ENCODE measurements at regions not wholly inside any gene's neighbourhood (a gene's known extent, or its start where the extent isn't known, plus 50 kb on each side); places are given as distances from the start of the nearest gene placed in this dataset.

DNA sequence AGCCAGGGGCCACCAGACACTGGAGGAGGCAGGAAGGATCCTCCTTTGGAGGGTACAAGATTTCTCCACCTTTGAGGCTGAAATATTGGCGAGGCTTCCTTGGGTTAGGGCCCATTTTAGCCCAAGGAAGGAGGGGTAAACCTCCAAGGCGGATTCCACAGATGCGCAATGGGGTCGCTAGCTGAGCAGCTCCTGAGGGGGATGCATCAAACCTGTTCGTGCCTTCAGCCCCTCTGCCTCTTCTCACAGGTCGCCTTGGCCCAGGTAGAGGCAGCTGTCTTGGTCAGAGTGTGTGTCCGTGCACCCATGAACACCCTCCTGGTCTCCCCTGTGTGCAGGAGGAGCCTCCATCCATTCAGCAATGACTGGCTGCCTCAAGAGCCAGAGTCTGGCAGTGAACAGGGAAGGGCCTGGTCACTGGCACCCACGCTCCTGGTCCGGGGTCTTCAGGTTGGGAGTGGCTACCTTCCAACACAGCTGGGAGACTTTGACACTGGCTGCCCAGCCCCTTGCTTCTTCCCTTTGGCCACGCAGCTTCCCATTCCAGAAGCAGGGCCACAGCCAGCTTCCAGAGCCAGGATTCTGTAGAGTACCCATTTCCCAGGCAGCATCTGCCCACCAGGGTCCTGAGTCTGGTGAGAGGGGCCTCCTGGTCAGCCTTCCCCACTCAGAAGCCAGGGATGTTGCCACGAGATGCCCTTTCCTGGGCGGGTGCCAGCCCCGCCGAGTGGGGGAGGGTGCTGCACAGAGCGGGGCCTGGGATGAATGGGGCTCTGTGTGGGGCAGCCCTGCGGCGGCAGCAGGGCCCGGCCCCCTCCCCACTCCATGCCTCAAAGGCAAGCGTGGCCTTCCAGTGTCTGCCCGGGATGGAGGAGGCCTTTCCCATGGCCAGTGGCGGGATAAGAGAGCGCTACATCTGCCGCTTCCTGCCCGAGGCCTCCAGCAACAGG lies 95.8 kb upstream of the GPC1 start (continued):
- no peak for TF ChIP-seq RAD21 (IDR thresholded peaks at IDR 0.05; ENCODE audit: low read length)

DNA sequence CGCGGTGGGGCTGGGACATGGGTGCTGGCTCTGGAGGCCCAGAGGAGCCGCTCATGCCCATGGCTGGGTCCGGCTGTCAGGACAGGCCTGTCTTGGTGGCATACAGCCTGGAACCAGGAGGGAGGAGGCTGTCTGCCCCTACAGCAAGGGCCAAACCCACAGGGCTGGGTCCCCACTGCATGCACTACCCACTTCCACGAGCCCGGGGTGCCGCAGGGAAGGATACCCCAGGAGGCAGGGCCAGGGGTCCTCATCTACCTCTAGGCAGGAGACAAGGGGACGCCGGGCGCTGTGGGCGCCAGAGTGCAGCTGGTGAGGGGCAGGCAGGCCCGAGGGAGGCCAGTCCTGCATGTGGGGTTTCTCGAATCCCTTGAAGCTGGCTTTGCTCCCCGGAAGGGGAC lies 95.1 kb upstream of the GPC1 start:
- no peak overlapping the region for H2AK5ac ChIP-seq (ENCODE audit: low read depth, low read length)
- ATAC-seq (ENCODE audit: low read depth) (no peak), DNase-seq (no peak)
- WGBS, 2 experiments (ENCODE audit: extremely low coverage in 2 of 2, insufficient read length in 1 of 2), result 81% methylated on average over 7 of the region's 14 CpGs; no CpG with 5 or more reads in 1 of the 2 experiments
- H3K4me2 ChIP-seq (ENCODE audit: low read depth, low read length), result no peak overlapping the region
- H3K27ac ChIP-seq (ENCODE audit: insufficient read depth, low read length), result no peak overlapping the region
- H3K4me3 ChIP-seq (ENCODE audit: insufficient read depth, low read depth, low read length), result no peak overlapping the region
- no peak overlapping the region for H3K23ac ChIP-seq (ENCODE audit: low read depth, low read length)
- H2BK15ac ChIP-seq (ENCODE audit: low read depth, low read length), result no peak overlapping the region
- no peak overlapping the region for H4K5ac ChIP-seq (ENCODE audit: low read depth, low read length)
- H4K91ac ChIP-seq (ENCODE audit: insufficient read depth, low read depth, low read length), result no peak overlapping the region
- no TSS peak for BruUV-seq (replicated peaks)
- H2AK9ac ChIP-seq (replicated peaks; ENCODE audit: low read depth, low read length, poor library complexity), result no peak overlapping the region
- no peaks in the 10 kb centered on the region for H3K4me1 ChIP-seq (ENCODE audit: control insufficient read depth, insufficient read depth, low read length)
- H4K20me1 ChIP-seq (ENCODE audit: insufficient read depth, low read length), result no peaks in the 10 kb centered on the region
- intact Hi-C loops (cut with micrococcal nuclease), result no loop called here
- CTCF ChIA-PET, result no interaction called here
- dilution Hi-C loops (cut with HindIII; ENCODE audit: low sequenced_read_pairs, unreplicated experiment), result no loop called here
- no peak overlapping the region for H3K56ac ChIP-seq (ENCODE audit: extremely low read depth, insufficient read depth, low read length)
- no peak overlapping the region for H2BK120ac ChIP-seq (ENCODE audit: low read depth, low read length)
- no peak overlapping the region for H3K9ac ChIP-seq (ENCODE audit: low read depth, low read length)
- no peaks in the 10 kb centered on the region for H3K9me1 ChIP-seq (ENCODE audit: insufficient read depth, low read length)
- peaks cover 11% of the 10 kb centered on the region for H3K27me3 ChIP-seq (ENCODE audit: control insufficient read depth, insufficient read depth, low read length)
- no peaks in the 10 kb centered on the region for H3K36me3 ChIP-seq (ENCODE audit: control insufficient read depth, insufficient read depth, low read length)
- peaks cover 11% of the 10 kb centered on the region for H3K9me3 ChIP-seq (ENCODE audit: control insufficient read depth, insufficient read depth, low read length)
- H3K4ac ChIP-seq (ENCODE audit: low read depth, low read length), result no peak overlapping the region
- H3K14ac ChIP-seq (replicated peaks; ENCODE audit: low read depth, low read length), result no peak overlapping the region
- H3K79me1 ChIP-seq (ENCODE audit: low read depth in 1 of 2, low read length in 2 of 2), result no peaks in the 10 kb centered on the region
- in situ Hi-C loops (cut with MboI; ENCODE audit: low sequenced_read_pairs), result no loop called here
- POLR2A ChIA-PET (ENCODE audit: unreplicated experiment), result no interaction called here
- H2AFZ ChIP-seq (replicated peaks; ENCODE audit: low read length, poor library complexity), result no peak overlapping the region
- no peak overlapping the region for H4K8ac ChIP-seq (ENCODE audit: low read depth in 2 of 2, low read length in 2 of 2)
- no peak overlapping the region for H2BK20ac ChIP-seq (ENCODE audit: low read depth, low read length)
- H3K18ac ChIP-seq (ENCODE audit: low read depth, low read length), result no peak overlapping the region
- H2BK5ac ChIP-seq (ENCODE audit: low read depth, low read length, poor library complexity, severe bottlenecking), result no peak overlapping the region
- TF ChIP-seq POLR2A (IDR thresholded peaks at IDR 0.05; ENCODE audit: low read depth, low read length), result no peak
- no peak for TF ChIP-seq ELK1 (IDR thresholded peaks at IDR 0.05; ENCODE audit: borderline replicate concordance, low read depth, low read length)
- TF ChIP-seq MXI1 (IDR thresholded peaks at IDR 0.05; ENCODE audit: borderline replicate concordance, low read depth, low read length), result no peak
- no peak for TF ChIP-seq RCOR1 (IDR thresholded peaks at IDR 0.05; ENCODE audit: insufficient replicate concordance, low read length)
- TF ChIP-seq FOS (IDR thresholded peaks at IDR 0.05; ENCODE audit: low read depth, low read length), result no peak
- no peak for TF ChIP-seq NFE2L2 (IDR thresholded peaks at IDR 0.05; ENCODE audit: low read depth, low read length)
- TF ChIP-seq SMC3 (IDR thresholded peaks at IDR 0.05; ENCODE audit: low read depth, low read length), result no peak
- TF ChIP-seq RAD21 (IDR thresholded peaks at IDR 0.05; ENCODE audit: low read length), result no peak
- TF ChIP-seq CHD1 (IDR thresholded peaks at IDR 0.05; ENCODE audit: low read depth, low read length), result no peak
- no peak for TF ChIP-seq MAFK (IDR thresholded peaks at IDR 0.05; ENCODE audit: low read depth, low read length)
- TF ChIP-seq USF2 (IDR thresholded peaks at IDR 0.05; ENCODE audit: low read depth, low read length), result no peak
- TF ChIP-seq, protein P1, sequence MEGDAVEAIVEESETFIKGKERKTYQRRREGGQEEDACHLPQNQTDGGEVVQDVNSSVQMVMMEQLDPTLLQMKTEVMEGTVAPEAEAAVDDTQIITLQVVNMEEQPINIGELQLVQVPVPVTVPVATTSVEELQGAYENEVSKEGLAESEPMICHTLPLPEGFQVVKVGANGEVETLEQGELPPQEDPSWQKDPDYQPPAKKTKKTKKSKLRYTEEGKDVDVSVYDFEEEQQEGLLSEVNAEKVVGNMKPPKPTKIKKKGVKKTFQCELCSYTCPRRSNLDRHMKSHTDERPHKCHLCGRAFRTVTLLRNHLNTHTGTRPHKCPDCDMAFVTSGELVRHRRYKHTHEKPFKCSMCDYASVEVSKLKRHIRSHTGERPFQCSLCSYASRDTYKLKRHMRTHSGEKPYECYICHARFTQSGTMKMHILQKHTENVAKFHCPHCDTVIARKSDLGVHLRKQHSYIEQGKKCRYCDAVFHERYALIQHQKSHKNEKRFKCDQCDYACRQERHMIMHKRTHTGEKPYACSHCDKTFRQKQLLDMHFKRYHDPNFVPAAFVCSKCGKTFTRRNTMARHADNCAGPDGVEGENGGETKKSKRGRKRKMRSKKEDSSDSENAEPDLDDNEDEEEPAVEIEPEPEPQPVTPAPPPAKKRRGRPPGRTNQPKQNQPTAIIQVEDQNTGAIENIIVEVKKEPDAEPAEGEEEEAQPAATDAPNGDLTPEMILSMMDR (conservative IDR thresholded peaks at IDR 0.05; ENCODE audit: low read depth, low read length), result no peak
- no peak for TF ChIP-seq RFX5 (IDR thresholded peaks at IDR 0.05; ENCODE audit: low read depth, low read length)

All from IMR-90 (cell line).